ENCODE measurements at regions not wholly inside any gene's neighbourhood (a gene's known extent, or its start where the extent isn't known, plus 50 kb on each side); places are given as distances from the start of the nearest gene placed in this dataset.
"Not testable (repeated sequence)": the region's sequence is repeated elsewhere in the genome, so short reads cannot be mapped to it uniquely, and the experiment has no call there.

- H3K4me1 ChIP-seq (ENCODE audit: control insufficient read depth, insufficient read depth, low read length); H4K20me1 ChIP-seq (ENCODE audit: insufficient read depth, low read length); H3K27me3 ChIP-seq (ENCODE audit: control insufficient read depth, insufficient read depth, low read length); H3K14ac ChIP-seq (replicated peaks; ENCODE audit: low read depth, low read length); H2BK120ac ChIP-seq (ENCODE audit: low read depth, low read length); H3K18ac ChIP-seq (ENCODE audit: low read depth, low read length); H3K9me1 ChIP-seq (ENCODE audit: insufficient read depth, low read length); dilution Hi-C loops (cut with HindIII; ENCODE audit: low sequenced_read_pairs, unreplicated experiment); H3K36me3 ChIP-seq (ENCODE audit: control insufficient read depth, insufficient read depth, low read length); H4K8ac ChIP-seq (ENCODE audit: low read depth in 2 of 2, low read length in 2 of 2); H3K56ac ChIP-seq (ENCODE audit: extremely low read depth, insufficient read depth, low read length); H2BK15ac ChIP-seq (ENCODE audit: low read depth, low read length); H2AK9ac ChIP-seq (replicated peaks; ENCODE audit: low read depth, low read length, poor library complexity); H3K4ac ChIP-seq (ENCODE audit: low read depth, low read length); H3K4me2 ChIP-seq (ENCODE audit: low read depth, low read length); H3K9ac ChIP-seq (ENCODE audit: low read depth, low read length); H4K91ac ChIP-seq (ENCODE audit: insufficient read depth, low read depth, low read length); CTCF ChIA-PET; H3K4me3 ChIP-seq (ENCODE audit: insufficient read depth, low read depth, low read length); DNase-seq; intact Hi-C loops (cut with micrococcal nuclease); H2AK5ac ChIP-seq (ENCODE audit: low read depth, low read length); H3K23ac ChIP-seq (ENCODE audit: low read depth, low read length); H4K5ac ChIP-seq (ENCODE audit: low read depth, low read length); H2AFZ ChIP-seq (replicated peaks; ENCODE audit: low read length, poor library complexity); H2BK20ac ChIP-seq (ENCODE audit: low read depth, low read length); H3K79me1 ChIP-seq (ENCODE audit: low read depth in 1 of 2, low read length in 2 of 2); BruUV-seq (replicated peaks); H2BK5ac ChIP-seq (ENCODE audit: low read depth, low read length, poor library complexity, severe bottlenecking); H3K27ac ChIP-seq (ENCODE audit: insufficient read depth, low read length); ATAC-seq (ENCODE audit: low read depth); POLR2A ChIA-PET (ENCODE audit: unreplicated experiment); in situ Hi-C loops (cut with MboI; ENCODE audit: low sequenced_read_pairs); H3K9me3 ChIP-seq (ENCODE audit: control insufficient read depth, insufficient read depth, low read length): not testable (repeated sequence)
- WGBS, 2 experiments (ENCODE audit: extremely low coverage in 2 of 2, insufficient read length in 1 of 2), result 52% methylated on average over 2 of the region's 5 CpGs; no CpG with 5 or more reads in 1 of the 2 experiments
Observed at GRCh38 chr5:24271702-24272118, 373.1 kb downstream of the CDH10 start.

Measured in IMR-90 (cell line).